ENCODE measurements at regions not wholly inside any gene's neighbourhood (a gene's known extent, or its start where the extent isn't known, plus 50 kb on each side); places are given as distances from the start of the nearest gene placed in this dataset.
A peak's percentile ranks its signal among the peaks of the same experiment; 100 is the strongest.

- DNase-seq (ENCODE audit: low read depth, low spot score), result no peak
- in situ Hi-C loops (cut with HindIII; ENCODE audit: low pct_unique_long_range_greater_than_20kb, low sequenced_read_pairs), result no loop called here
Observed at GRCh38 chr21:16597753-16598152, 868.0 kb downstream of the USP25 start.

- in situ Hi-C loops (cut with HindIII; ENCODE audit: low pct_unique_long_range_greater_than_20kb, low sequenced_read_pairs), result no loop called here
- no peak for DNase-seq (ENCODE audit: low read depth, low spot score)
Observed at GRCh38 chr21:16605597-16605996, 875.8 kb downstream of the USP25 start.

DNA sequence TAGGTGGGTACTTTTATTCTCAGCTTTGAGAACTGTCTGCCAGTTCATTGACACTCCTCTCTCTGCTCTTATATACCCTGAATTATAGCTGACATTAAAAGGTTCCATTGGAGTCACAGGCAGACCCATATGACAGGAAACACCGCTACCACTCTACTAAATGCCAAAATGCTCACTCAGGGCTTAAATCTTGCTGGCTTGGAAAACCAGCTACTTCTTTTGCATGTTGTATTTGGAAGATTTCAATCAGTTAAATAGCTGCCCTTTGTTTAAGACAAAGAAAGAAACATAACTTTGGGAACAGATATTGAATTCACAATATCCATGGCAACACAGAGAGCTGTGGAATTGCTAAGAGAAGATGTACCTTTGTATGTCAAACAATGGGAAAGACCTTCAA lies 876.5 kb downstream of the USP25 start:
- no peak for DNase-seq (ENCODE audit: low read depth, low spot score)
- in situ Hi-C loops (cut with HindIII; ENCODE audit: low pct_unique_long_range_greater_than_20kb, low sequenced_read_pairs), result no loop called here

- peak; percentile 64 for DNase-seq (ENCODE audit: low read depth, low spot score)
- in situ Hi-C loops (cut with HindIII; ENCODE audit: low pct_unique_long_range_greater_than_20kb, low sequenced_read_pairs), result no loop called here
Observed at GRCh38 chr21:16608209-16608830, 878.5 kb downstream of the USP25 start.

GRCh38 chr21:16619281-16619680 lies 889.5 kb downstream of the USP25 start:
- no peak for DNase-seq (ENCODE audit: low read depth, low spot score)
- in situ Hi-C loops (cut with HindIII; ENCODE audit: low pct_unique_long_range_greater_than_20kb, low sequenced_read_pairs), result no loop called here

GRCh38 chr21:16620786-16621320 lies 891.1 kb downstream of the USP25 start:
- in situ Hi-C loops (cut with HindIII; ENCODE audit: low pct_unique_long_range_greater_than_20kb, low sequenced_read_pairs), result no loop called here
- DNase-seq (ENCODE audit: low read depth, low spot score), result no peak

DNA sequence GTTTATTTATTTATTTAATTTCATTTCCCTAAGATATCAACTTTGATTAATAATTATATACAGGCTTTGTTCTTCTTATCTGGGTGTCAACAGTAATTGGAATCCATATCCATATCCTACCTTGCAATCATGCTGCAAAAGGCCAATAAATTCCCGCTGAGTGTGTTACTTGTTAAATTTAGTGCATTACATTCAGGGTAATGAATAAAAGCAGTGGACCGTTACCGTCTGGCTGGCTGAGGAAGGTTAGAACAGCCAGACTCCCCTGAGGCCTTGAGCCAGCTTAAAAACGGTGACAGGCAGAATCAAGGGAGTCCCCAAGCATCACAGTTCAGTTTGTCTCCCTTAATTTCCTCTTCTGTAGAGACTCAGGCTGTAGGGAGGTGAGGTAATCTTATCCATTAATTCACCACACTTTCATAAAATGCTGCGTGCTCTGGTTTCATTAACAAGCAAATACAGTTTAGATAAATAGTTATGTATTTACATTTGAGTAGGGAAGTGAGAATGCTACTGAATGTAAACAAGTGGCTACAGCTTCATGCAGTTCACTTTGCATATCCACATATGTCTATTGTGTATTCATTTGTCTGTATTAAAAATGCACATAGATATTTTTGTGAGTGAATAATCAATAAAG lies 888.2 kb upstream of the CXADR start:
- DNase-seq (ENCODE audit: low read depth, low spot score), result no peak
- in situ Hi-C loops (cut with HindIII; ENCODE audit: low pct_unique_long_range_greater_than_20kb, low sequenced_read_pairs), result no loop called here

DNA sequence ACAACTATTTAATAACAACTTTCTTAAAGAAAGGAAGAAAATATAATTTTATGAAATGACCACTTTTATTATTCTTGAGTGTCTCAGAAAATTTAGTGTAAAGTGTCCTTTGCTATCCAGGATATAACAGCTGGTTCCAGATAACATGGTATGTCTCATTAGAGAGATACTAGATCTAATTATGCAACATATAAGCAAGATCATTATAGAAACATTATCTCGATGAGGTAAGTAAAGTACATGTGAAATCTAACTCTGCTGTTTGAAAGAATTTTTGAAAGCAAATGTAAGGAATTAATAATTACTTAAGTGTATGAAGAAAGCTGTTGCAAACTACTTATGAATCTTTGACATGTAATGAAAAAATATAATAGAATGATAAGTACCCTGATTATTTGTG lies 887.4 kb upstream of the CXADR start:
- in situ Hi-C loops (cut with HindIII; ENCODE audit: low pct_unique_long_range_greater_than_20kb, low sequenced_read_pairs), result no loop called here
- DNase-seq (ENCODE audit: low read depth, low spot score), result no peak

GRCh38 chr21:16633831-16634459 lies 878.9 kb upstream of the CXADR start:
- no peak for DNase-seq (ENCODE audit: low read depth, low spot score)
- in situ Hi-C loops (cut with HindIII; ENCODE audit: low pct_unique_long_range_greater_than_20kb, low sequenced_read_pairs), result no loop called here

- in situ Hi-C loops (cut with HindIII; ENCODE audit: low pct_unique_long_range_greater_than_20kb, low sequenced_read_pairs), result no loop called here
Observed at GRCh38 chr21:16634515-16634914, 878.3 kb upstream of the CXADR start.

DNA sequence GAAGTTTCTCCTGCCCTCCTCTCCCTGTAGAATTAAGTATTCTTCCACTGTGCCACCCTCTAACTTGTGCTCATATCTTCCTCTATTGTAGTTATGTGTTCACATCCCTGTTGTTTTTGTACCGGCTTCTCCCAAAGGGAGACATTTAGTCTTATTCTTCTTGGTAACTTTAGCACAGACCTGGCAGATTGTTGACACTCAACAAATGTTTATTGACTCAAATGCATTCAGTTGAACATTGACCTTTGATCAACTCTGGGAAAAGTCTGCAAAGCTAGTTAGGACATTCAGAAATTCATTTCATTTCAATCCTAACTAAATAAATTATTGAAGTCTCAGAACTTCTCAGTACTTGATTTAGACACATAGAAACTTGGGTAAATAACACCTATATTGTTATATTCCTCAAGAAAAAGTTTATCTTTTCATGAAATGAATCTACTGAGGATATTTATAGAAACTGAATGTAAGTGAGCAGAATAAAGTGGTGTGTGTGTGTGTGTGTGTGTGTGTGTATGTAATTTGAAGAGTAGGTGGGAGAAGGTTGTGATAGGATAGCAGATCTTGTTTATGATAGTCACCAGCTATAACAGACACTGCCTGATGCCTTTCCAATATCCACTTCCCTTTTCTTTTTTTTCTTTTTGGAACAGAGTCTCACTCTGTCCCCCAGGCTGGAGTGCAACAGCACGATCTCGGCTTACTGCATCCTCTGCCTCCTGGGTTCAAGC lies 872.4 kb upstream of the CXADR start:
- in situ Hi-C loops (cut with HindIII; ENCODE audit: low pct_unique_long_range_greater_than_20kb, low sequenced_read_pairs), result no loop called here
- no peak for DNase-seq (ENCODE audit: low read depth, low spot score)

More at GRCh38 chr21:16634515-16634914, 878.3 kb upstream of the CXADR start:
- no peak for DNase-seq (ENCODE audit: low read depth, low spot score)

- in situ Hi-C loops (cut with HindIII; ENCODE audit: low pct_unique_long_range_greater_than_20kb, low sequenced_read_pairs), result no loop called here
Observed at GRCh38 chr21:16642353-16642752, 870.5 kb upstream of the CXADR start.

GRCh38 chr21:16644685-16645084 lies 868.2 kb upstream of the CXADR start:
- no peak for DNase-seq (ENCODE audit: low read depth, low spot score)
- in situ Hi-C loops (cut with HindIII; ENCODE audit: low pct_unique_long_range_greater_than_20kb, low sequenced_read_pairs), result no loop called here

More at GRCh38 chr21:16642353-16642752, 870.5 kb upstream of the CXADR start:
- DNase-seq (ENCODE audit: low read depth, low spot score), result no peak

DNA sequence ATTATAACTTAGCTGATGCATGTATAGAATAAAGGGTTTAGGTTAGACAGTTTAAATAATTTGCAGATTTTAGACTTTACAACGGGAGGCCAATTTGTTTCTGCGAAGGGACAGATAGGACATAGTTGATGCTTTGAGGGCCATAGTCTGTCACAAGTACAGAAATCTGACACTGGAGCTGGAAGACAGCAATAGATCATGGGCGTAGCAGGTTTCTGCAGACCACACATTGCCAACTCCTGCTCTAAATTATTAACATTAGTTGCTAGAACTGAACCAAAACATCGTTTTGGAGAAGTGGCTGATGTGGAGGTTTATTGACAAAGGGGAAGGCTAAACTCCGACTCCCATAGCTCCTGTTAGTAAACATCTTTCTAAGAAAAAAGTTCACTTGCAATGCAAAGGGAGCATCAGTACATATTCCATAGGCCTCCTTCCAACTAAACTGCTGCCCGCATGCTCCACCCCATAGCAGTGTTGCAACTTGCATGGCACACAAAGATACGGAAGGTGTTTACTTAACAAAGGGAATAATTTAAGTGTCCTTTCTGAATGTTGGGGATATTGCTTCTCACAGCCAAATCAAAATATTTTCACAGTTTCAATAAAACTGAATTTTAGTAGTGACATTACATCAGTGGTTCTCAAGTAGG lies 862.0 kb upstream of the CXADR start:
- no peak for DNase-seq (ENCODE audit: low read depth, low spot score)
- in situ Hi-C loops (cut with HindIII; ENCODE audit: low pct_unique_long_range_greater_than_20kb, low sequenced_read_pairs), result no loop called here

DNA sequence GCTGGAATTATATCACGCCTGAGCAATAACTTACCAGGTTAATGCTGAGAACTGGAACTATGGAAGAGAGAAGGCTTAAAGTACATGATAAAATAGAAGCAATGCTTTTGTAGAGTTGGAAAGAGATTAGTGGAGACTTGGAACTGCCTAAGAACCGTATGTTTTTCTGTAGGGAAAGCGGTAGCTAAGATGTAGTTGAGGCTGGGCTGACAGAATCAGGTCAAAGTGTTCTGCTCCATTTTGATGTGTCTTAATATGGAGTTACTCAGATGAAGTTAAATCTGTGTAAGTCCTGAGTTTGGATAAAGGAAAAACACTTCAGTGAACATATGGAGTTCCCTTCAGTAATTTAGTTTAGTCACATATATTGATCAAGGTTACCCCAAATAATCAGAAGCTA lies 860.9 kb upstream of the CXADR start:
- DNase-seq (ENCODE audit: low read depth, low spot score), result no peak
- in situ Hi-C loops (cut with HindIII; ENCODE audit: low pct_unique_long_range_greater_than_20kb, low sequenced_read_pairs), result no loop called here

- in situ Hi-C loops (cut with HindIII; ENCODE audit: low pct_unique_long_range_greater_than_20kb, low sequenced_read_pairs), result no loop called here
- DNase-seq (ENCODE audit: low read depth, low spot score), result no peak
Observed at GRCh38 chr21:16663436-16663835, 849.4 kb upstream of the CXADR start.

DNA sequence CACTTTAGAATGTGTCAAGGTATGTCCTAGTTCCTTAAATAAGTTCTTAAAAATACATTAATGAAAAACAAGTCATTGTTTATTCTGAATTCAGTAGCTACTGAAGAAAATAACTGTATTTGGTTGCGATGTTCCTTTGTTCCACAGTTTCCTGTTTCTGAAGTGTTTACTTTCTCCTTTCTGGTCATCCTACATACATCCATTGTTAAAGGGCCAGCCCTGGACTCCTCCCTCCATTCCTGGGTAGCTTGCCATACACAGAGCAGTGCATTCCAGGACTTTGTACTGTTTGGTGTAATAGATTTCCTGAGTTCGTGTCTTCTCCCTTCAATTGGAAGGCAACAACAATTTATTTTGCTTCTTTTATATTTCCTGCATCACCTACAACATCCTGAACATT lies 845.4 kb upstream of the CXADR start:
- DNase-seq (ENCODE audit: low read depth, low spot score), result no peak
- in situ Hi-C loops (cut with HindIII; ENCODE audit: low pct_unique_long_range_greater_than_20kb, low sequenced_read_pairs), result no loop called here

GRCh38 chr21:16674949-16675348 lies 837.9 kb upstream of the CXADR start:
- no peak for DNase-seq (ENCODE audit: low read depth, low spot score)
- in situ Hi-C loops (cut with HindIII; ENCODE audit: low pct_unique_long_range_greater_than_20kb, low sequenced_read_pairs), result no loop called here

Measured in SK-MEL-5 (cell line).